GM23338 (cell line): ENCODE measurements at regions not wholly inside any gene's neighbourhood (a gene's known extent, or its start where the extent isn't known, plus 50 kb on each side); places are given as distances from the start of the nearest gene placed in this dataset.

Source experiments
- ATAC-seq: fragments of 200-7000 bp; cut with Tn5 transposase; 3 replicates; pipeline ENCODE4 v1.9.1; 2020
- DNase-seq: peaks from one replicate; pipeline ENCODE4 v3.0.0-alpha.2; 2015; ENCODE audit warnings: low spot score
- H2AFZ ChIP-seq: fragments of 200-600 bp; sonication (generic); 2 replicates; pipeline ENCODE4 v1.8.0; 2016; ENCODE audit warnings: antibody characterized with exemption, mild to moderate bottlenecking, moderate library complexity
- H3F3A ChIP-seq: fragments of 200-600 bp; sonication (generic); replicated peaks from 2 replicates; pipeline ENCODE4 v1.8.0; 2017; ENCODE audit warnings: antibody characterized with exemption, mixed run types, low read depth
- H3K27ac ChIP-seq: fragments of 200-600 bp; sonication (generic); 2 replicates; pipeline ENCODE4 v1.6.1; 2016; ENCODE audit warnings: low read depth
- H3K27me3 ChIP-seq: fragments of 200-600 bp; sonication (generic); 2 replicates; pipeline ENCODE4 v1.8.0; 2016; ENCODE audit warnings: mild to moderate bottlenecking, mixed run types, moderate library complexity; ENCODE audit not compliant: insufficient read depth
- H3K36me3 ChIP-seq: fragments of 200-600 bp; sonication (generic); 2 replicates; pipeline ENCODE4 v1.8.0; 2016; ENCODE audit warnings: mild to moderate bottlenecking; ENCODE audit not compliant: insufficient read depth
- H3K4me1 ChIP-seq: fragments of 200-600 bp; sonication (generic); 2 replicates; pipeline ENCODE4 v1.8.0; 2016; ENCODE audit warnings: mild to moderate bottlenecking, moderate library complexity; ENCODE audit not compliant: insufficient read depth
- H3K4me2 ChIP-seq: fragments of 200-600 bp; sonication (generic); 2 replicates; pipeline ENCODE4 v1.7.1; 2017; ENCODE audit warnings: mixed run types
- H3K4me3 ChIP-seq: fragments of 200-600 bp; sonication (generic); 2 replicates; pipeline ENCODE4 v1.6.1; 2016; ENCODE audit warnings: mixed run types
- H3K79me2 ChIP-seq: fragments of 200-600 bp; sonication (generic); replicated peaks from 2 replicates; pipeline ENCODE4 v1.8.0; 2017; ENCODE audit warnings: mild to moderate bottlenecking; ENCODE audit not compliant: insufficient read depth
- H3K9me2 ChIP-seq: fragments of 200-600 bp; sonication (generic); 2 replicates; pipeline ENCODE4 v1.8.0; 2017; ENCODE audit not compliant: insufficient read depth
- H4K20me1 ChIP-seq: fragments of 200-600 bp; sonication (generic); replicated peaks from 2 replicates; pipeline ENCODE4 v1.8.0; 2017; ENCODE audit warnings: mild to moderate bottlenecking; ENCODE audit not compliant: insufficient read depth
- H3K27ac Mint-ChIP-seq: 2 replicates; pipeline ENCODE4 v1.8.0; 2020; ENCODE audit warnings: inconsistent platforms, mild to moderate bottlenecking, moderate library complexity, mixed read lengths
- H3K27me3 Mint-ChIP-seq: 3 replicates; pipeline ENCODE4 v1.8.0; 2022; ENCODE audit warnings: low read depth, mild to moderate bottlenecking, moderate library complexity, mixed read lengths, inconsistent platforms; ENCODE audit not compliant: insufficient read depth, poor library complexity
- H3K36me3 Mint-ChIP-seq: 3 replicates; pipeline ENCODE4 v1.8.0; 2021; ENCODE audit warnings: low read depth, mild to moderate bottlenecking, inconsistent platforms, moderate library complexity, mixed read lengths
- H3K4me1 Mint-ChIP-seq: 3 replicates; pipeline ENCODE4 v1.8.0; 2020; ENCODE audit warnings: mild to moderate bottlenecking, inconsistent platforms, mixed read lengths
- H3K4me3 Mint-ChIP-seq: 3 replicates; pipeline ENCODE4 v1.8.0; 2021; ENCODE audit warnings: moderate library complexity, mild to moderate bottlenecking, inconsistent platforms, mixed read lengths
- H3K9me3 Mint-ChIP-seq: 3 replicates; pipeline ENCODE4 v1.8.0; 2020; ENCODE audit warnings: moderate library complexity, mild to moderate bottlenecking, inconsistent platforms, mixed read lengths
- JUNB ChIP-seq: IDR thresholded peaks from one replicate; pipeline ENCODE4 v1.6.1; 2016; ENCODE audit warnings: antibody characterized with exemption; ENCODE audit not compliant: unreplicated experiment
- NANOG ChIP-seq: IDR thresholded peaks from 2 replicates; pipeline ENCODE4 v1.6.1; 2016; ENCODE audit warnings: antibody characterized with exemption, borderline replicate concordance
- TF ChIP-seq, protein P1 (sequence below): IDR thresholded peaks from one replicate; pipeline ENCODE4 v1.6.1; 2018; ENCODE audit warnings: antibody characterized with exemption; ENCODE audit not compliant: unreplicated experiment
- TF ChIP-seq, protein P2 (sequence below), 2 experiments: fragments of 200-600 bp in 1 of 2; sonication (generic) in 1 of 2; conservative IDR thresholded peaks; 2 replicates each; pipeline versions ENCODE4 v1.5.1 to v1.6.1; 2016 to 2017; ENCODE audit warnings: antibody characterized with exemption in 2 of 2, low read depth in 2 of 2, mild to moderate bottlenecking in 2 of 2, moderate library complexity in 1 of 2

DNA sequence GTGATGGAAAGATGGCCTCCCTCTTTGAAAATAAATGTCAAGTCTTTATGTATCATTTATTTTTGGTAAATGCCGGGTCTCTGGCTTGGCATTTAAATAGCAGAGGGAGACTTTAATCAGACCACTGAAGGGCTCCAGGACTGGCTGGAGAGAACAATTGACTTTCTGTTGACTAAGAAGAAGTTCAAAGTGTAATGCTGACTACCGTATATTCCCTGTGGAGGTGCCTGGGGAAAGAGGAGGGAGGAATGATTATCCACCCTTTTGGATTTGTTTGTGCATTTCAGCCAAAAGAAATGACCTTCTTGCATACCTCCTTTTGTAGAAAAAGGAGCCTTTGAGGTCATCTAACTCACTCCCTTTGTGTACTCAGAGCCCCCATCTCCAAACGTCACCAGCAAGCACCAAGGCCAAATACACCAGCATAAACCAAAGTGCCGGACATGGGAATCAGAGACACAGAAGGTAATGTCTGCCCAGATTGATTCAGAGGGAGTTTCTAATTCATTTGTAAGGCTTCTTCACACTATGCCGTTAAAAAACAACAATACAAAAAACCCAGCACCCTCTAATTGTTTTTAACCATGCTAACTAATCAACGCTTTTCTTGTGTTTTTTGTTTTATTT, 75.2 kb downstream of the PRLHR start:
- Mint-ChIP-seq H3K27me3 (peaks cover 1% of the 10 kb centered on the region), H3K4me3 (no peak overlapping the region), H3K9me3 (peaks cover 7% of the 10 kb centered on the region; the same call in 2 of the 3 replicates), H3K27ac (no peak overlapping the region), H3K36me3 (no peaks in the 10 kb centered on the region), H3K4me1 (peaks cover 8% of the 10 kb centered on the region)
- Histone ChIP-seq H3F3A (no peaks in the 10 kb centered on the region), H3K79me2 (no peaks in the 10 kb centered on the region), H3K27ac (no peak overlapping the region), H4K20me1 (no peaks in the 10 kb centered on the region), H2AFZ (no peak overlapping the region), H3K4me3 (no peak overlapping the region), H3K36me3 (no peaks in the 10 kb centered on the region), H3K4me2 (no peak overlapping the region), H3K27me3 (no peaks in the 10 kb centered on the region), H3K4me1 (peaks cover 11% of the 10 kb centered on the region; the same call in 1 of the 2 replicates), H3K9me2 (peaks cover 14% of the 10 kb centered on the region)
- no peak for TF ChIP-seq NANOG
- ATAC-seq, result no peak
- no peak for DNase-seq

DNA sequence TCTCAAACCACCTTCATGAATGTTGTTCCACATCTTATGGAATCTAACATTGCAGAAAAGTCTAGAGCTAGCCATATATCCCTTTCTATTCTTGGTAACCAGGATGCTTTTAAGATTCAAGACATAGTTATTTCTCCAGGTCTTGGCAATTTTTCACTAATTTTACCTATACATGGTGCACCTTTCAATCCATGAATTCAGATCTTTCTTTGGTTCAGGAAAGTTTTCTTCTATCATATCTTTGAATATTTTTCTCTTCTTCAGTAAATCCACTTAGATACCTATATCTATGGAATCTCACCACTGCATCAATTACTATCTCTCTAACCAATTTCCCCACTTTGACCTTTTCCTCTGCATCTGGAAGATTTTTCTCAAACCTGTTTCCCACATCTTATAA, 77.4 kb downstream of the PRLHR start:
- no peak overlapping the region for H3K4me3 ChIP-seq
- no peak for DNase-seq
- H3K27me3 ChIP-seq, result no peaks in the 10 kb centered on the region
- Mint-ChIP-seq H3K4me3 (no peak overlapping the region), H3K27ac (no peak overlapping the region), H3K9me3 (peaks cover 7% of the 10 kb centered on the region; the same call in 2 of the 3 replicates), H3K36me3 (no peaks in the 10 kb centered on the region), H3K27me3 (peaks cover 1% of the 10 kb centered on the region), H3K4me1 (peaks cover 7% of the 10 kb centered on the region)
- H3F3A ChIP-seq, result no peaks in the 10 kb centered on the region
- no peak overlapping the region for H2AFZ ChIP-seq
- ATAC-seq, result no peak
- peaks cover 9% of the 10 kb centered on the region; the same call in 1 of the 2 replicates for H3K4me1 ChIP-seq
- no peaks in the 10 kb centered on the region for H4K20me1 ChIP-seq
- no peaks in the 10 kb centered on the region for H3K79me2 ChIP-seq
- H3K36me3 ChIP-seq, result no peaks in the 10 kb centered on the region
- H3K4me2 ChIP-seq, result no peak overlapping the region
- H3K27ac ChIP-seq, result no peak overlapping the region
- peaks cover 4% of the 10 kb centered on the region for H3K9me2 ChIP-seq
- TF ChIP-seq, protein P1, sequence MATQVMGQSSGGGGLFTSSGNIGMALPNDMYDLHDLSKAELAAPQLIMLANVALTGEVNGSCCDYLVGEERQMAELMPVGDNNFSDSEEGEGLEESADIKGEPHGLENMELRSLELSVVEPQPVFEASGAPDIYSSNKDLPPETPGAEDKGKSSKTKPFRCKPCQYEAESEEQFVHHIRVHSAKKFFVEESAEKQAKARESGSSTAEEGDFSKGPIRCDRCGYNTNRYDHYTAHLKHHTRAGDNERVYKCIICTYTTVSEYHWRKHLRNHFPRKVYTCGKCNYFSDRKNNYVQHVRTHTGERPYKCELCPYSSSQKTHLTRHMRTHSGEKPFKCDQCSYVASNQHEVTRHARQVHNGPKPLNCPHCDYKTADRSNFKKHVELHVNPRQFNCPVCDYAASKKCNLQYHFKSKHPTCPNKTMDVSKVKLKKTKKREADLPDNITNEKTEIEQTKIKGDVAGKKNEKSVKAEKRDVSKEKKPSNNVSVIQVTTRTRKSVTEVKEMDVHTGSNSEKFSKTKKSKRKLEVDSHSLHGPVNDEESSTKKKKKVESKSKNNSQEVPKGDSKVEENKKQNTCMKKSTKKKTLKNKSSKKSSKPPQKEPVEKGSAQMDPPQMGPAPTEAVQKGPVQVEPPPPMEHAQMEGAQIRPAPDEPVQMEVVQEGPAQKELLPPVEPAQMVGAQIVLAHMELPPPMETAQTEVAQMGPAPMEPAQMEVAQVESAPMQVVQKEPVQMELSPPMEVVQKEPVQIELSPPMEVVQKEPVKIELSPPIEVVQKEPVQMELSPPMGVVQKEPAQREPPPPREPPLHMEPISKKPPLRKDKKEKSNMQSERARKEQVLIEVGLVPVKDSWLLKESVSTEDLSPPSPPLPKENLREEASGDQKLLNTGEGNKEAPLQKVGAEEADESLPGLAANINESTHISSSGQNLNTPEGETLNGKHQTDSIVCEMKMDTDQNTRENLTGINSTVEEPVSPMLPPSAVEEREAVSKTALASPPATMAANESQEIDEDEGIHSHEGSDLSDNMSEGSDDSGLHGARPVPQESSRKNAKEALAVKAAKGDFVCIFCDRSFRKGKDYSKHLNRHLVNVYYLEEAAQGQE, result no peak
- TF ChIP-seq, protein P2, sequence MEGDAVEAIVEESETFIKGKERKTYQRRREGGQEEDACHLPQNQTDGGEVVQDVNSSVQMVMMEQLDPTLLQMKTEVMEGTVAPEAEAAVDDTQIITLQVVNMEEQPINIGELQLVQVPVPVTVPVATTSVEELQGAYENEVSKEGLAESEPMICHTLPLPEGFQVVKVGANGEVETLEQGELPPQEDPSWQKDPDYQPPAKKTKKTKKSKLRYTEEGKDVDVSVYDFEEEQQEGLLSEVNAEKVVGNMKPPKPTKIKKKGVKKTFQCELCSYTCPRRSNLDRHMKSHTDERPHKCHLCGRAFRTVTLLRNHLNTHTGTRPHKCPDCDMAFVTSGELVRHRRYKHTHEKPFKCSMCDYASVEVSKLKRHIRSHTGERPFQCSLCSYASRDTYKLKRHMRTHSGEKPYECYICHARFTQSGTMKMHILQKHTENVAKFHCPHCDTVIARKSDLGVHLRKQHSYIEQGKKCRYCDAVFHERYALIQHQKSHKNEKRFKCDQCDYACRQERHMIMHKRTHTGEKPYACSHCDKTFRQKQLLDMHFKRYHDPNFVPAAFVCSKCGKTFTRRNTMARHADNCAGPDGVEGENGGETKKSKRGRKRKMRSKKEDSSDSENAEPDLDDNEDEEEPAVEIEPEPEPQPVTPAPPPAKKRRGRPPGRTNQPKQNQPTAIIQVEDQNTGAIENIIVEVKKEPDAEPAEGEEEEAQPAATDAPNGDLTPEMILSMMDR (conservative IDR thresholded peaks at IDR 0.05; ENCODE audit: low read depth in 2 of 2), result no peak
- TF ChIP-seq JUNB, result no peak
